Activated naive CD4-positive, alpha-beta T cell (primary cell): ENCODE measurements at regions not wholly inside any gene's neighbourhood (a gene's known extent, or its start where the extent isn't known, plus 50 kb on each side); places are given as distances from the start of the nearest gene placed in this dataset.
"Not testable (repeated sequence)": the region's sequence is repeated elsewhere in the genome, so short reads cannot be mapped to it uniquely, and the experiment has no call there.

Experiments used
- DNase-seq, 4 experiments: peaks; one replicate each; lab custom pipeline; 2025; lab: John Stamatoyannopoulos, UW

- DNase-seq = no peak
Measured at GRCh38 chr9:88814577-88814976, 176.7 kb upstream of the S1PR3 start.

GRCh38 chr9:88816141-88816540 is 175.1 kb upstream of the S1PR3 start:
- DNase-seq = no peak

- DNase-seq = no peak
Measured at GRCh38 chr9:88816591-88816990, 174.7 kb upstream of the S1PR3 start.

- DNase-seq = no peak
Measured at GRCh38 chr9:88817628-88818027, 173.6 kb upstream of the S1PR3 start.

GRCh38 chr9:88818495-88819201 is 172.6 kb upstream of the S1PR3 start:
- DNase-seq = no peak

- DNase-seq = no peak
Measured at GRCh38 chr9:88819476-88819875, 171.8 kb upstream of the S1PR3 start.

GRCh38 chr9:88820055-88820454 is 171.2 kb upstream of the S1PR3 start:
- DNase-seq = no peak

GRCh38 chr9:88821033-88821745 is 170.1 kb upstream of the S1PR3 start:
- no peak for DNase-seq

GRCh38 chr9:88821746-88822106 is 169.5 kb upstream of the S1PR3 start:
- no peak for DNase-seq

- no peak for DNase-seq
Measured at GRCh38 chr9:88824711-88825110, 166.6 kb upstream of the S1PR3 start.

GRCh38 chr9:88826181-88826580 is 165.1 kb upstream of the S1PR3 start:
- DNase-seq = no peak

GRCh38 chr9:88826771-88827181 is 164.5 kb upstream of the S1PR3 start:
- no peak for DNase-seq

- DNase-seq = no peak
Measured at GRCh38 chr9:88828018-88828417, 163.2 kb upstream of the S1PR3 start.

- DNase-seq = no peak
Measured at GRCh38 chr9:88828492-88828974, 162.7 kb upstream of the S1PR3 start.

- no peak for DNase-seq
Measured at GRCh38 chr9:88829276-88829675, 162.0 kb upstream of the S1PR3 start.

GRCh38 chr9:88831713-88832407 is 159.4 kb upstream of the S1PR3 start:
- DNase-seq = no peak

- DNase-seq = no peak
Measured at GRCh38 chr9:88833946-88834345, 157.3 kb upstream of the S1PR3 start.

GRCh38 chr9:88835038-88835466 is 156.2 kb upstream of the S1PR3 start:
- DNase-seq = no peak

- DNase-seq = no peak
Measured at GRCh38 chr9:88835772-88836171, 155.5 kb upstream of the S1PR3 start.

GRCh38 chr9:88837731-88838130 is 153.5 kb upstream of the S1PR3 start:
- DNase-seq = no peak

- not testable (repeated sequence) for DNase-seq
Measured at GRCh38 chr9:88849878-88850277, 141.4 kb upstream of the S1PR3 start.

- DNase-seq = no peak
Measured at GRCh38 chr9:88852794-88853193, 138.5 kb upstream of the S1PR3 start.

GRCh38 chr9:88870627-88871026 is 120.6 kb upstream of the S1PR3 start:
- no peak for DNase-seq
